GM21576 (cell line): ENCODE measurements at regions not wholly inside any gene's neighbourhood (a gene's known extent, or its start where the extent isn't known, plus 50 kb on each side); places are given as distances from the start of the nearest gene placed in this dataset.

Experiments
- ATAC-seq: cut with Tn5 transposase; IDR thresholded peaks from one replicate; pipeline ENCODE4 v1.9.1; 2021; ENCODE audit warnings: mild to moderate bottlenecking, moderate library complexity; ENCODE audit not compliant: unreplicated experiment

- ATAC-seq = no peak
Observed at GRCh38 chr1:69291541-69291940, 276.2 kb upstream of the LRRC7 start.

DNA sequence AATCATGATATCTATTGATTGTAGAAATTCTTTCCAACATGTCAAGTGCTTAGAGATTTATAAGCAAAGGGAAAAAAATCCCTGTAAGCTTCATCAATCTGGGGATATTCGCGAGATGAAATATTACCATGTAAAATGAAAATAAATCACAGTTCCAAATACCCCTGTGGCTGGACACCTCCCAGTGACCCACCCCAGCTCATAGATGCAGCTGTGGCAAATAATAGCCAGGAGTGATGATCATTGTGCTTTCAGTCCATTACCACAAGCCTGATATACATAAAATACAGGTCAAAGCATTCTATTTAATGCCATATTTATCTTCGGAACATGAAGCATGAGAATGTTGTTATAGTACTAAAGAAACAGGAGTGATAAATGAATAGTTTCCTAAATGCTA lies 274.9 kb upstream of the LRRC7 start:
- ATAC-seq = no peak

DNA sequence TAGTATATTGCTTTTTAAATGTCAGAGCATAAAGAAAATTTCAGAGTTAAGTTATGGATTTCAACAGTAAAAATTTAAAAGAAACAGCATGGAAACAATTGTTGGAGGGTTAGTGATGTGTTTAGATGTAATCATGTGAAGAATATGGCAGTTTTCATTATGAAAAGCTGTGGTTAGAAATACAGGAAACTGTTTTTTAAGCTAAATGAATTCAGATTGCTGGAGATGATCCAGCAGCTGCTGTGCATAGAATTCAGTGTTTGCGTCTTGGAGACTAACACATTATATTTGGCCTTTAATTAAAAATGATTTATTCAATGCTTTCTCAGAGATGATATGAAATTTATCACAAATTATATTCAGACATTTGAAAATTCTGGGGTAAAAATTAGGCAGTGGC lies 273.6 kb upstream of the LRRC7 start:
- ATAC-seq = no peak

DNA sequence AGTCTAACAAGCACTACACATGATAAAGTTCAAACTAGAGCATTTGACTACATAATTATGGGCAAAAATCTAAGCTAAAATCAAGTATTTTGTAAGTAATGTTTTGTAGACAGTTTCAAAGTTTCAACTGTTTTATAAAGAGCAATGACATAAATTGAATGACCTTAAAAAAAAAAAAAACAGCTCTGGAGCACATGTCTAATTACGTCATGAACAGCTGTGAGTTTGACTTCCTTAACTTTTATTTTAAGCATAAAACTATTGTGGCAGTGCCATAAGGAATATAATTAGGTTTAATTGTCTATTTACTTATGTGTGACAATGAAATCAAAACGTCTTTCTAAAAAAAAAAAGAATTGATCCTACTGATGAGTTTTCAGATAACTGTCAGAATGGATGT lies 272.5 kb upstream of the LRRC7 start:
- no peak for ATAC-seq

- no peak for ATAC-seq
Observed at GRCh38 chr1:69305621-69306020, 262.1 kb upstream of the LRRC7 start.

DNA sequence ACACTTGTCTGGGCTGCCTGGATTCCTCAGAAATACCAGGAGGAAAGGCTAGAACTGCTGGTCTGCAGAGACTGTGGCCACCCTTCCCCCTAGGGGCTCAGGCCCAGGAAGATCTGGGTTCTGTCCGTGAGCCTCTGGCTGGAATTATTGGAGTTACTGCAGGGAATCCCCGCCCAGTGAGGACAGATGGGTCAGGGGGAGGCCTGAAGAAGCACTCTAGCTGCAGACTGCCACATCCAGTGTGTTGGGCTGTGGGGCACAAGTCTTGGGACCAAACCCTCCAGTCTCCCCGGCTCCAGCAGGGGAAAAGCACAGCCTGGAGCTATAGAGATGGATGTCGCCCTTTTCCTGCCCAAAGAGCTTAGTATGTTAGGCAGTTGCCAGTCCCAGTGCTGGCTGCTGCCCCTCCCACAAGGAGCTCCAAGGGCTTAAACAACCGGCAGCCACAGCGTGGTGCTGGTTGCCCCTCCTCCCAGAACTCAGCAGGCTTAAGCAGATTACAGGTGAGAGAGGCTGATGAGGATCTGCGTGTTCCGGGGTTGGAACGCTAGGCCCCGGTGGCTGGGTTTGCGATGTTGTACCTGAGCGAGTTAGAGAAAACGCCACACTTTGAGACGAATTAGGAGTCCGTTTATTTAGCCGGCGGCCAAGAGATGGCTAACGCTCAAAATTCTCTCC lies 255.5 kb upstream of the LRRC7 start:
- ATAC-seq = no peak

DNA sequence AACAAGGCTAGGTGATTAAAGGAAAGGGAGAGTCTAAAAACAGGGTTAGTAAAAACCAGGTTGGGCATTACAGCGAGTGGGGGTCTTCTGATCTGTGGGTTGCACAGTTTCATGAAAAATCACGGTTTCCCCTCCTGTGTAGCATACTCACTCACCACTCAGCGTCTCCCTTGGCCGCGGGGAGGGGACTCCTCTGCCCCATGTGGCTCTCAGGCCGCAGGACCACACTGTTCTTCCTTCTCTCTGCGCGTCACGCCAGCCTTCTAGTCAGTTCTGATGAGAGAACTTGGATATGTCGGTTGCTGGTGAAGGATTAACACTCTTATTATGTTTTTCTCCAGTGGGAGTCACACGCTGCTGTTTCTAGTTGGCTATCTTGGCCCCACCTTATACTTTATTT lies 254.6 kb upstream of the LRRC7 start:
- ATAC-seq = no peak

DNA sequence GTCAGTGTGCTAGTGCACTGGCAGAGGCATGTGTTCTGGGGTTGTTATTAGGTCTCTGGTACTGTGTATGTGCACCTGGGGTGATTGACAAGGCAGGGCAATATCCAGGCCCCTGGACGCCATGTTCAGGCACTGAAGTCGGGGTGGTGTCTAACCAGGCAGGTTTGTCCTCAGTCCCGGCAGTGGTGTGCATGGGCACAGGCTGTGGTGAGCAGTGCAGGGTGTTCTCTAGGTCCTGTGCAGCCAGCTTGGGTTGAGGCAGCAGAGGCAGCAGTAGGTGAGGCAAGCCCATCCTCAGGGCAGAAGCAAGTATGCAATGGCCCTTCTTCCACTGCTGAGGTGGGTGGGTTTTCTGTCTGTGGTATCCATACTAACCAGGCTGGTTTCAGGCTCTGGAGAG lies 252.3 kb upstream of the LRRC7 start:
- ATAC-seq = no peak

- no peak for ATAC-seq
Observed at GRCh38 chr1:69315823-69316222, 251.9 kb upstream of the LRRC7 start.

- no peak for ATAC-seq
Observed at GRCh38 chr1:69319287-69319686, 248.4 kb upstream of the LRRC7 start.

GRCh38 chr1:69320757-69321211 lies 246.9 kb upstream of the LRRC7 start:
- ATAC-seq = peak; percentile 76

DNA sequence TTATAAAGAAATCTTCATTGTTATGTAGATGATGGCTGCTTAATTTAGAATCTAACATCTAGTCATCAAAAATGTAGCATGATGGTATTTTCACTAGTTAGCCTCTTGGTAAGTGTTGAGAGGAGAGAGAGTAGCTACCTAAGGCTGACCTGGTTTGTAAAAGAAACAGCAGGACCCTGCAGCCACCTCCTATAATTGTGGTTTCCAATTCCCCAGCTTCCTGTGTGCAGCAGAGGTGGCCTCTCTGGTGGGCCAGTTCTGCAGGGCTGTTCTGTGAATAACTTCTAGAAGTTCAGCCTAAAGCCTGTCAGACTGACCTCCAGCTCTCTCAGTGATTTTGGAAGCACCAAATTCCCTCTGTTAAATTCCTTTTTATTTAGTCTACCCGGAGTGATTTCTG lies 246.4 kb upstream of the LRRC7 start:
- no peak for ATAC-seq

DNA sequence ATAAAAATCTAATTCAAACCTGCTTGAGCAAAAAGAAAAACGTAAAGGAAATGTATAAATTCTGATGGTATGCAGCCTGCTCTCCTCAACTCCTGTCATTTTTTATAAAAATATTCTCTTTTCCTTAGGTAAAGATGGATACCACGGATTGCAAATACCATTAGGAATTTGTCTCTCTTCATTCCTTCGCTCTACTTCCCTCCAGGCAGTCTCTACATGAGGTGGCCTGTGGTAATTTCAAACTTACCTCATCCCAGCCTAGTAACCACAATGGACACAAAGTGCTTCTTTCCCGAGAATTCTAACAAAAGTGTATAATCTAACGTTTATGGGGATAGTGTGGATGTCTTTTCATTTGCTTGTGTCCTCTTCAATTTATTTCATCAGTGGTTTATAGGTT lies 239.5 kb upstream of the LRRC7 start:
- no peak for ATAC-seq

GRCh38 chr1:69363236-69363635 lies 204.5 kb upstream of the LRRC7 start:
- ATAC-seq = no peak

DNA sequence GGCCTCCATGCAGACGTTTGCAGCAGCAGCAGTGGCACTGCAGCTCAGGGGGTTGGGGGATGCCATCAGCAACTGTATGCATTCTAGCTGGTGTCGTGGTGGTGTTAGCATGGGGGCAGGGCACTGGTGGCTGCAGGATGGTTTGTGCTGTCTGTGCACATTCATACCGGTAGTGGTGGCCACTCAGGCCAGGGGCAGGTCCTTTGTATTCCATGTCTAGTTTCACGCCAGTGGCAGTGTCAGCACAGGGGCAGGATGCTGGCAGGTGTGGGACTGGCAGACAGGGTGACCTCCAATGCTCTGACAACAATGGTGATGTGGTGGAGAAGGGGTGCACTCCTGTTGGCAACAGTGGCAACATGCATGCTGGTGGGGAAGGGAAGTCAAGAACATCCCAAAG lies 194.2 kb upstream of the LRRC7 start:
- ATAC-seq = no peak

DNA sequence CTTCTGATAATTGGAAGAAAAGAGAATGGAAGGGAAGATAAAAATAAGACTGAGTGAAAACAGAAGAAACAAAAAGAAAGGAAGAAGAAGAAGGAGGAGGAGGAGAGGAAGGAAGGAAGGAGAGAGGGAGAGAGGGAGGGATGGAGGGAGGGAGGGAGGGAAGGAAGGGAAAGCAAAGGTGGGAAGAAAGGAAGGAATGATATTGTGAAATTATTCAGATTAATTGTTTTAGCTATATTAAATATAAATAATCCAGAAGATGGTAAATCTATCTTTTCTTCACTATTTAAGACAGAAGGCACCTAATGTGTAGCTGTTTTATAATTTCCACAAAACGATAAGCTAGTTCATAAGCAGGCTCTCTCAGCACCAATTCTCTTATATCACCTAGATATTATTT lies 191.3 kb upstream of the LRRC7 start:
- ATAC-seq = no peak

DNA sequence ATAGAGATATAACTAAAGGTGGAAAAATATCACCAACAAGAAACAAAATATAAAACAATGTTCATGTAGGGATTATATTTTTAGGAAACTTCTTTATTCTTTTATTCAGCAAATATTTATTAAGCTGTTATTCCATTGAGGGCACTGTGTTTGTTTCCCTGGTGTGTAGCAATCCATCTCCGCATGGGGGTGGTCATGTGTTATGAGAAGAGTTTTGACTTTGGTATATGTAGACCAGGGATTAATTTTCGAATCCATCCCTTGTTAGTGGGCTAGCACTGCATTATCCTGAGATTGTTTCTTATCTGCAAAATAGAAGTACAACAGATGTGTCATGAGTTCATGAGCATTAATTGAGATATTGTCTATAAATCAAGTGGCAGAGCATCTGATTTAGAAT lies 190.2 kb upstream of the LRRC7 start:
- no peak for ATAC-seq

- no peak for ATAC-seq
Observed at GRCh38 chr1:69388044-69388443, 179.7 kb upstream of the LRRC7 start.

DNA sequence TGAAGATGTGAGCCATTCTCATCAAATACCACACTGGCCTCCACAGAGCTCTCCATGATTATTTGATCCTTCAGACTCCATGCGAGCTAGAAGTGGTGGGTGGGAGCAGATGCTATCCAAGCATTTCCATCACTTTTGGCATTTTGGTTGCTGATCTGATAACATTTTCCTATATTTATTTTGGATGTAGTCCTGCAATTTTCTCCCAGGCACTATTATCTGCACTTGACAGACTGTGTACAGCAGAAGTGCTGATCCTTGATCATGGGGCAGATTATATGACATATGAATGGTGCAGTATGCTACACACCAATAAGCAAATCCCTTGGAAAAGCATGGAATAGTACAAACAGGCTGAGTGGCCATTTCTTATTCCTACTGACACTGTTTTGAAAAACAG lies 167.6 kb upstream of the LRRC7 start:
- no peak for ATAC-seq

GRCh38 chr1:69401879-69402278 lies 165.8 kb upstream of the LRRC7 start:
- no peak for ATAC-seq

- no peak for ATAC-seq
Observed at GRCh38 chr1:69403756-69404320, 163.9 kb upstream of the LRRC7 start.

DNA sequence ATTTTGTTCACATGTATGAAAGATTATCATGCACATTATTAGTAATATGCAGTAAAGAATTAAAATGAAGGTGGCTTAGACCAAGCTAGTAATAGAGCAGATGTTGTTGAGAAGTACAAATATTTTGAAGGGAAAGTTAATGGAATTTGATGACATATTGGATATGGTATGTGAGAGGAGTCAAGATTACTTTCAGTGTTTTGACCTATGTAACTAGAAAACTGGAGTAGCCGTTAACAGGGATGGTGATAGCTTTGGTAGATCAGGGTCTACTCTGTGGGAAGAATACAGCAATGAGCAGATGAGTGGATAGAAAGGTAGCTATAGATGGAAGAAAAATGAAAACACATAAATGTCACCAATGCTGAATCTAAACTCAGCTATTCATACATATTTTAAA lies 163.2 kb upstream of the LRRC7 start:
- ATAC-seq = no peak

GRCh38 chr1:69406244-69406643 lies 161.5 kb upstream of the LRRC7 start:
- no peak for ATAC-seq
